ENCODE measurements at regions not wholly inside any gene's neighbourhood (a gene's known extent, or its start where the extent isn't known, plus 50 kb on each side); places are given as distances from the start of the nearest gene placed in this dataset.

GRCh38 chr4:155548173-155548572, 118.5 kb upstream of the GUCY1A1 start:
- DNase-seq, result no peak

- DNase-seq, result no peak
These were observed 120.2 kb upstream of the GUCY1A1 start for GRCh38 chr4:155546451-155546850.

GRCh38 chr4:155545456-155545855, 121.2 kb upstream of the GUCY1A1 start:
- no peak for DNase-seq

GRCh38 chr4:155544547-155544946, 122.1 kb upstream of the GUCY1A1 start:
- DNase-seq, result no peak

- no peak for DNase-seq
These were observed 123.4 kb upstream of the GUCY1A1 start for GRCh38 chr4:155543126-155543765.

- no peak for DNase-seq
These were observed 124.2 kb upstream of the GUCY1A1 start for GRCh38 chr4:155542415-155542814.

GRCh38 chr4:155541716-155542115, 124.9 kb upstream of the GUCY1A1 start:
- DNase-seq, result no peak

GRCh38 chr4:155540698-155541097, 126.0 kb upstream of the GUCY1A1 start:
- DNase-seq, result no peak

GRCh38 chr4:155539746-155540145, 126.9 kb upstream of the GUCY1A1 start:
- no peak for DNase-seq

GRCh38 chr4:155535802-155536454, 130.7 kb upstream of the GUCY1A1 start:
- DNase-seq, result no peak

- DNase-seq, result no peak
These were observed 134.1 kb upstream of the GUCY1A1 start for GRCh38 chr4:155532373-155533085.

GRCh38 chr4:155530857-155531256, 135.8 kb upstream of the GUCY1A1 start:
- no peak for DNase-seq

GRCh38 chr4:155530290-155530689, 136.4 kb upstream of the GUCY1A1 start:
- no peak for DNase-seq

GRCh38 chr4:155529716-155530115, 136.9 kb upstream of the GUCY1A1 start:
- DNase-seq, result no peak

GRCh38 chr4:155529272-155529671, 137.4 kb upstream of the GUCY1A1 start:
- no peak for DNase-seq

GRCh38 chr4:155526452-155527169, 140.0 kb upstream of the GUCY1A1 start:
- no peak for DNase-seq

- DNase-seq, result no peak
These were observed 141.7 kb upstream of the GUCY1A1 start for GRCh38 chr4:155524926-155525455.

- no peak for DNase-seq
These were observed 143.3 kb upstream of the GUCY1A1 start for GRCh38 chr4:155523358-155523757.

- DNase-seq, result no peak
These were observed 144.4 kb upstream of the GUCY1A1 start for GRCh38 chr4:155522201-155522600.

- no peak for DNase-seq
These were observed 144.6 kb upstream of the MAP9 start for GRCh38 chr4:155521382-155521781.

- no peak for DNase-seq
These were observed 138.8 kb upstream of the MAP9 start for GRCh38 chr4:155515444-155516075.

- DNase-seq, result no peak
These were observed 137.9 kb upstream of the MAP9 start for GRCh38 chr4:155514628-155515027.

- no peak for DNase-seq
These were observed 136.1 kb upstream of the MAP9 start for GRCh38 chr4:155512817-155513216.

Data from right hindlimb (tissue), 1 donor.